Upper lobe of left lung (tissue), 6 donors: ENCODE measurements at regions not wholly inside any gene's neighbourhood (a gene's known extent, or its start where the extent isn't known, plus 50 kb on each side); places are given as distances from the start of the nearest gene placed in this dataset.
A peak's percentile ranks its signal among the peaks of the same experiment; 100 is the strongest.

Experiments
- ATAC-seq, 2 donors: fragments of 200-7000 bp; cut with Tn5 transposase; one replicate each; pipeline ENCODE4 v1.9.1; 2022; ENCODE audit warnings: mild to moderate bottlenecking in 2 of 2, moderate library complexity in 2 of 2; ENCODE audit not compliant: low FRiP score in 2 of 2
- DNase-seq, 2 donors: peaks; one replicate each; pipeline ENCODE4 v3.0.0-alpha.2; 2019 to 2020
- H3K27ac ChIP-seq, 4 donors: fragments of 200-600 bp; sonication (generic); one replicate each; pipeline ENCODE4 v1.5.1; 2016 to 2019
- H3K27me3 ChIP-seq, 4 donors: fragments of 200-600 bp; sonication (generic); one replicate each; pipeline ENCODE4 v1.5.1; 2017 to 2019
- H3K36me3 ChIP-seq, 4 donors: fragments of 200-600 bp; sonication (generic); one replicate each; pipeline ENCODE4 v1.5.1; 2016 to 2019
- H3K4me1 ChIP-seq, 4 donors: fragments of 200-600 bp; sonication (generic); one replicate each; pipeline ENCODE4 v1.5.1; 2018 to 2019
- H3K4me3 ChIP-seq, 4 donors: fragments of 200-600 bp; sonication (generic); one replicate each; pipeline ENCODE4 v1.5.1; 2017 to 2019; ENCODE audit warnings: mild to moderate bottlenecking in 2 of 4, moderate library complexity in 1 of 4
- H3K9me3 ChIP-seq, 4 donors: fragments of 200-600 bp; sonication (generic); one replicate each; pipeline ENCODE4 v1.5.1; 2018 to 2019
- EP300 ChIP-seq, 4 donors: sonication (generic); formaldehyde crosslinking; IDR thresholded peaks; one replicate each; pipeline ENCODE4 v1.5.1; 2017; ENCODE audit warnings: antibody characterized with exemption in 4 of 4, control low read depth in 2 of 4
- POLR2A ChIP-seq, 4 donors: fragments of 450-650 bp; IDR thresholded peaks; one replicate each; pipeline ENCODE4 v1.5.1; 2016 to 2017; ENCODE audit warnings: antibody characterized with exemption in 4 of 4, mild to moderate bottlenecking in 2 of 4
- POLR2AphosphoS5 ChIP-seq, 2 donors: sonication (generic); formaldehyde crosslinking; IDR thresholded peaks; one replicate each; pipeline ENCODE4 v1.5.1; 2017; ENCODE audit warnings: antibody characterized with exemption in 2 of 2
- WGBS, 2 donors: methylation state at CpG; one replicate each; pipeline ENCODE4 v1.1.5; 2017 to 2018; 5-methylcytosine and 5-hydroxymethylcytosine counted together
- TF ChIP-seq, protein P1 (sequence below), 6 experiments: fragments of 450-650 bp in 4 of 6; fragments of 200-600 bp in 2 of 6; sonication (generic) in 2 of 6; IDR thresholded peaks; one replicate each; pipeline ENCODE4 v1.5.1; 2016 to 2019; ENCODE audit warnings: antibody characterized with exemption in 6 of 6
- donor health status: DM: no; HTN: no; CAD: no; lungs with moderate emphysema.
- donor health status: DM: no; HTN: yes; CAD: no; lungs with severe emphysema.

- Histone ChIP-seq H3K27me3 (no peaks in the 10 kb centered on the region), H3K27ac (no peak overlapping the region), H3K4me1 (peaks cover 0 to 10% (median 2%) of the 10 kb centered on the region in 4 donors), H3K36me3 (no peaks in the 10 kb centered on the region), H3K4me3 (no peak overlapping the region), H3K9me3 (no peaks in the 10 kb centered on the region)
- WGBS, 2 donors, result 76 to 83% methylated on average over 7 of the region's 7 CpGs
- TF ChIP-seq, protein P1, sequence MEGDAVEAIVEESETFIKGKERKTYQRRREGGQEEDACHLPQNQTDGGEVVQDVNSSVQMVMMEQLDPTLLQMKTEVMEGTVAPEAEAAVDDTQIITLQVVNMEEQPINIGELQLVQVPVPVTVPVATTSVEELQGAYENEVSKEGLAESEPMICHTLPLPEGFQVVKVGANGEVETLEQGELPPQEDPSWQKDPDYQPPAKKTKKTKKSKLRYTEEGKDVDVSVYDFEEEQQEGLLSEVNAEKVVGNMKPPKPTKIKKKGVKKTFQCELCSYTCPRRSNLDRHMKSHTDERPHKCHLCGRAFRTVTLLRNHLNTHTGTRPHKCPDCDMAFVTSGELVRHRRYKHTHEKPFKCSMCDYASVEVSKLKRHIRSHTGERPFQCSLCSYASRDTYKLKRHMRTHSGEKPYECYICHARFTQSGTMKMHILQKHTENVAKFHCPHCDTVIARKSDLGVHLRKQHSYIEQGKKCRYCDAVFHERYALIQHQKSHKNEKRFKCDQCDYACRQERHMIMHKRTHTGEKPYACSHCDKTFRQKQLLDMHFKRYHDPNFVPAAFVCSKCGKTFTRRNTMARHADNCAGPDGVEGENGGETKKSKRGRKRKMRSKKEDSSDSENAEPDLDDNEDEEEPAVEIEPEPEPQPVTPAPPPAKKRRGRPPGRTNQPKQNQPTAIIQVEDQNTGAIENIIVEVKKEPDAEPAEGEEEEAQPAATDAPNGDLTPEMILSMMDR (IDR thresholded peaks at IDR 0.05), result no peak
- TF ChIP-seq POLR2A (IDR thresholded peaks at IDR 0.05), result no peak
- TF ChIP-seq POLR2AphosphoS5 (IDR thresholded peaks at IDR 0.05), result no peak
- no peak for TF ChIP-seq EP300 (IDR thresholded peaks at IDR 0.05)
- ATAC-seq (no peak), DNase-seq (no peak)
Measured at GRCh38 chr3:187804745-187805121, 59.5 kb upstream of the BCL6 start.

DNA sequence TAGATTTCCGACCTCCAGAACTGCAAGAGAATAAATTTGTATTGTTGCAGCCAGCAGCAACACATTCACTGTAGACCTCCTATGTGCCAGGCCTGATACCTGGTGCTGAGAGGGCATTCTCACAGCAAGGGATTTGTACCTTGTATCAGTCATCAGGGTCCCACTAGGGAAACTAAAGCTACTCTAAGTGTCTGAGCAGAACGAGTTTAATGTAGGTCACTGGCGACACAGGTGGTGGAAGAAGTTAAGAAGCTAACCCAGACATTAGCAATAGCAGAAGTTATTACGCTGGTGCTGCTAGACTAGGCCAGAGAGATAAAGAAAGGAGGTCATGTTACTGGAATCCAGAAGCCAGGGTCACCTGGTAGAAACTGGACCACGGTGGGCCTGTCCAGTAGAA lies 60.5 kb upstream of the BCL6 start:
- TF ChIP-seq, protein P1 (IDR thresholded peaks at IDR 0.05), result no peak
- no peak for TF ChIP-seq POLR2A (IDR thresholded peaks at IDR 0.05)
- no peak for TF ChIP-seq EP300 (IDR thresholded peaks at IDR 0.05)
- no peak for TF ChIP-seq POLR2AphosphoS5 (IDR thresholded peaks at IDR 0.05)
- WGBS, 2 donors, result 95 to 97% methylated on average over 5 of the region's 5 CpGs
- no peaks in the 10 kb centered on the region for H3K9me3 ChIP-seq
- H3K27ac ChIP-seq, result no peak overlapping the region
- H3K4me1 ChIP-seq, result peaks cover 0 to 4% (median 4%) of the 10 kb centered on the region in 4 donors
- ATAC-seq (no peak), DNase-seq (no peak)
- no peaks in the 10 kb centered on the region for H3K36me3 ChIP-seq
- H3K27me3 ChIP-seq, result no peaks in the 10 kb centered on the region
- H3K4me3 ChIP-seq, result no peak overlapping the region

DNA sequence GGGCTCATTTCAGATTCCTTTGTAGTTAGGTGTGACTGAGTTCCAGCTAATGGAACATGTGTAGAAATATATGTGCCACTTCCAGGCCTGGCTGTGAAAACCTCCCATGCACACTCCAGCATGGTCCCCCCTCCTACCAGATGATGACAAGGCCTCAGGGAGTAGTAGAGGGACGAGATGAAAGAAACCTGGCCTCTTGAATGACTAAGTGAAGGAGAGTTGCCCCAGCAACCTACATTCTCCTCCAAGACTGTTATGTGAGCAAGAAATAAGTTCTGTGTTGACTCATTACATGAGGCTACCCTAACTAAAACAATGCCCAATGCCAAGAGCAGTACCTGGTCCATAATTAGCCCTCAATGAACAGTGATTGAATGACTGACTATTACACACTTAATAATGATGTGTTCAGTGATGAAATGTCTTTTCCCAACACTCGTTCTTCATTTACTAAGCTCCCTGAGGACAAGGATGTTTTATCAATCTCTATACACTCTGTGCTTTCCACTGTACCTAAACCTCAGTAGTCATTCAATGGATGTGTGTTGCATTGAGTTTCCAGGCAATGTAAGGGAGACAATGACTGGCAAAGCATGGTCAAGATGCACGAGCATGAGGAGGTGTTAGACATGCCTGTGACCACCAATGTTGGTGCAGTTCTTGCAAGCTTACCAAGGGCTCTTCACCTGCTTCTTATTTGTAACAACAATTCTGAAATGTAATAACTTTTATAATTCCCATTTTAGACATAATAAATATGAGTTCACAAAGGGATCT lies 62.0 kb upstream of the BCL6 start:
- no peak overlapping the region for H3K27ac ChIP-seq

GRCh38 chr3:187808527-187808895 lies 63.2 kb upstream of the BCL6 start:
- H3K4me3 ChIP-seq, result no peak overlapping the region
- no peaks in the 10 kb centered on the region for H3K27me3 ChIP-seq
- no peak for ATAC-seq
- no peak for TF ChIP-seq POLR2A (IDR thresholded peaks at IDR 0.05)
- TF ChIP-seq, protein P1 (IDR thresholded peaks at IDR 0.05), result no peak
- no peak for TF ChIP-seq EP300 (IDR thresholded peaks at IDR 0.05)
- no peak for TF ChIP-seq POLR2AphosphoS5 (IDR thresholded peaks at IDR 0.05)
- no peaks in the 10 kb centered on the region for H3K9me3 ChIP-seq
- H3K27ac ChIP-seq, result peak overlapping the region in 2 of 4 donors; percentile 27 to 36
- peaks cover 0 to 6% (median 4%) of the 10 kb centered on the region in 4 donors for H3K4me1 ChIP-seq
- H3K36me3 ChIP-seq, result no peaks in the 10 kb centered on the region
- DNase-seq, result no peak
- 65 to 68% methylated on average over 3 of the region's 3 CpGs for WGBS, 2 donors

More for the DNA sequence above, 62.0 kb upstream of the BCL6 start:
- H3K36me3 ChIP-seq, result no peaks in the 10 kb centered on the region
- DNase-seq (no peak), ATAC-seq (no peak)
- H3K4me1 ChIP-seq, result peaks cover 0 to 6% (median 4%) of the 10 kb centered on the region in 4 donors
- H3K4me3 ChIP-seq, result no peak overlapping the region
- no peaks in the 10 kb centered on the region for H3K9me3 ChIP-seq
- no peaks in the 10 kb centered on the region for H3K27me3 ChIP-seq
- TF ChIP-seq, protein P1 (IDR thresholded peaks at IDR 0.05), result no peak
- no peak for TF ChIP-seq POLR2A (IDR thresholded peaks at IDR 0.05)
- no peak for TF ChIP-seq POLR2AphosphoS5 (IDR thresholded peaks at IDR 0.05)
- no peak for TF ChIP-seq EP300 (IDR thresholded peaks at IDR 0.05)
- 60 to 73% methylated on average over 3 of the region's 3 CpGs for WGBS, 2 donors

- Histone ChIP-seq H3K9me3 (no peaks in the 10 kb centered on the region), H3K27me3 (no peaks in the 10 kb centered on the region), H3K36me3 (no peaks in the 10 kb centered on the region), H3K4me3 (no peak overlapping the region), H3K4me1 (peaks cover 0 to 6% (median 4%) of the 10 kb centered on the region in 4 donors), H3K27ac (no peak overlapping the region)
- DNase-seq (no peak), ATAC-seq (no peak)
- 81 to 85% methylated on average over 3 of the region's 3 CpGs for WGBS, 2 donors
- TF ChIP-seq POLR2AphosphoS5 (IDR thresholded peaks at IDR 0.05) (no peak), POLR2A (IDR thresholded peaks at IDR 0.05) (no peak), EP300 (IDR thresholded peaks at IDR 0.05) (no peak)
- TF ChIP-seq, protein P1 (IDR thresholded peaks at IDR 0.05), result no peak
Measured at GRCh38 chr3:187809612-187809991, 64.3 kb upstream of the BCL6 start.
